Neuronal stem cell (in vitro differentiated cells): ENCODE measurements at regions not wholly inside any gene's neighbourhood (a gene's known extent, or its start where the extent isn't known, plus 50 kb on each side); places are given as distances from the start of the nearest gene placed in this dataset.

Experiments used
- DNase-seq: peaks from one replicate; pipeline ENCODE4 v3.0.0-alpha.2; 2013; ENCODE audit warnings: low spot score
- H2AFZ ChIP-seq: one replicate; pipeline ENCODE4 v1.6.1; 2013; ENCODE audit warnings: mild to moderate bottlenecking, low read length, inconsistent platforms
- H2AK5ac ChIP-seq: 2 replicates; pipeline ENCODE4 v1.6.1; 2013; ENCODE audit warnings: low read depth, mild to moderate bottlenecking, inconsistent platforms, low read length, moderate library complexity, mixed read lengths
- H2BK120ac ChIP-seq: 2 replicates; pipeline ENCODE4 v1.6.1; 2013; ENCODE audit warnings: low read depth, mild to moderate bottlenecking, inconsistent platforms, low read length, moderate library complexity, mixed read lengths
- H2BK12ac ChIP-seq: one replicate; pipeline ENCODE4 v1.6.1; 2013; ENCODE audit warnings: low read length, inconsistent platforms
- H2BK15ac ChIP-seq: 2 replicates; pipeline ENCODE4 v1.6.1; 2013; ENCODE audit warnings: mild to moderate bottlenecking, low read length, inconsistent platforms, mixed read lengths
- H2BK5ac ChIP-seq: one replicate; pipeline ENCODE4 v1.6.1; 2013; ENCODE audit warnings: inconsistent platforms, mild to moderate bottlenecking, low read length, moderate library complexity
- H3K14ac ChIP-seq: one replicate; pipeline ENCODE4 v1.6.1; 2013; ENCODE audit warnings: low read length, inconsistent platforms
- H3K18ac ChIP-seq: 2 replicates; pipeline ENCODE4 v1.6.1; 2013; ENCODE audit warnings: low read length, inconsistent platforms
- H3K23ac ChIP-seq: 2 replicates; pipeline ENCODE4 v1.6.1; 2013; ENCODE audit warnings: low read depth, mild to moderate bottlenecking, mixed read lengths, low read length, inconsistent platforms; ENCODE audit not compliant: poor library complexity
- H3K27ac ChIP-seq: replicated peaks from 3 replicates; pipeline ENCODE4 v1.5.1; 2013; ENCODE audit warnings: low read length, inconsistent platforms
- H3K27me3 ChIP-seq, 3 experiments: 2 replicates each; pipeline ENCODE4 v1.6.1; 2013; ENCODE audit warnings: low read length in 3 of 3, mild to moderate bottlenecking in 2 of 3, inconsistent platforms in 1 of 3, low read depth in 1 of 3, mixed read lengths in 1 of 3, moderate library complexity in 1 of 3; ENCODE audit not compliant: control insufficient read depth in 3 of 3, insufficient read depth in 3 of 3
- H3K36me3 ChIP-seq, 2 donors: replicated peaks in 1 of 2; 2 replicates each; pipeline ENCODE4 v1.6.1; 2013; ENCODE audit warnings: low read length in 2 of 2; ENCODE audit not compliant: control insufficient read depth in 2 of 2, insufficient read depth in 2 of 2
- H3K4ac ChIP-seq: 2 replicates; pipeline ENCODE4 v1.6.1; 2013; ENCODE audit warnings: inconsistent platforms, mild to moderate bottlenecking, low read length, moderate library complexity
- H3K4me1 ChIP-seq, 2 donors: 1 replicate in 1 of 2; 2 replicates in 1 of 2; pipeline ENCODE4 v1.6.1; 2013; ENCODE audit warnings: low read length in 2 of 2, low read depth in 1 of 2; ENCODE audit not compliant: control insufficient read depth in 2 of 2, insufficient read depth in 1 of 2
- H3K4me2 ChIP-seq: one replicate; pipeline ENCODE4 v1.6.1; 2013; ENCODE audit warnings: mild to moderate bottlenecking, low read length, inconsistent platforms; ENCODE audit not compliant: insufficient read depth, poor library complexity, severe bottlenecking
- H3K4me3 ChIP-seq, 2 donors: 2 replicates each; pipeline ENCODE4 v1.5.1; 2013; ENCODE audit warnings: low read length in 2 of 2, mild to moderate bottlenecking in 2 of 2, inconsistent platforms in 1 of 2, moderate library complexity in 1 of 2
- H3K79me1 ChIP-seq: one replicate; pipeline ENCODE4 v1.6.1; 2013; ENCODE audit warnings: low read depth, mild to moderate bottlenecking, inconsistent platforms, low read length, moderate library complexity
- H3K9ac ChIP-seq: one replicate; pipeline ENCODE4 v1.6.1; 2013; ENCODE audit warnings: mild to moderate bottlenecking, low read depth, low read length, inconsistent platforms; ENCODE audit not compliant: poor library complexity
- H3K9me3 ChIP-seq, 2 donors: replicated peaks in 1 of 2; 2 replicates each; pipeline versions ENCODE3 to v1.6.1; 2013; ENCODE audit warnings: low read length in 2 of 2, mild to moderate bottlenecking in 2 of 2, inconsistent platforms in 1 of 2, low read depth in 1 of 2, mixed read lengths in 1 of 2, moderate library complexity in 1 of 2; ENCODE audit not compliant: control insufficient read depth in 2 of 2, insufficient read depth in 1 of 2
- H4K8ac ChIP-seq: one replicate; pipeline ENCODE4 v1.6.1; 2013; ENCODE audit warnings: low read depth, mild to moderate bottlenecking, inconsistent platforms, low read length, moderate library complexity
- H4K91ac ChIP-seq: one replicate; pipeline ENCODE4 v1.6.1; 2013; ENCODE audit warnings: low read length, low read depth, mild to moderate bottlenecking, inconsistent platforms; ENCODE audit not compliant: poor library complexity
- WGBS, 2 donors: extraction: QIAGEN DNeasy Blood & Tissue Kit; methylation state at CpG; one replicate each; pipeline ENCODE4 v1.1.7; 2013; ENCODE audit warnings: missing lambda C conversion rate in 2 of 2, mixed read lengths in 1 of 2; ENCODE audit not compliant: insufficient read length in 2 of 2, insufficient replicate concordance in 1 of 2; ENCODE audit errors: extremely low coverage in 2 of 2; 5-methylcytosine and 5-hydroxymethylcytosine counted together

DNA sequence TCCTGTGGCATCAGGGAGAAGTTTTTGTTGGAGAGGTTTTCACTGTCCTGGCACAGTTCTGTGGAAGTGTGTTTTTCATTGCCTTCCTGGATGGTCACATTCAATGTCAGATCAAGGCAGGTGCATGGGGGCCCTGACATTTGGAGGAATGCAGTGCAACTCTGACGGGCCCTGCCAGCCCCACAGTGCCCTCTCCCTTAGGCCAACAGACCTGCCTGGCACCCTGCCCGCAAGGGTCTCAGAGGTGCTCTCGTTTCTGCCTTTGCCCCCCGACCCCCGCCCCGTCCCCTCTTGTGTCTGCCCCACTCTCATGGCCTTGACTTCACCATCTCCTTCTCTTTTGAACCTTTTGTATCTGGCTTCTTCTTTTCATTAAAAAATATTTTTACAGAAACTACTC lies 257.2 kb upstream of the HDAC4 start:
- Histone ChIP-seq H3K23ac (no peak overlapping the region), H3K4me2 (no peak overlapping the region), H3K79me1 (no peaks in the 10 kb centered on the region), H3K9ac (no peak overlapping the region), H3K4me1 (peaks cover 0 to 3% of the 10 kb centered on the region in 2 donors), H3K4me3 (no peak overlapping the region), H4K8ac (no peak overlapping the region), H3K4ac (no peak overlapping the region), H2BK15ac (no peak overlapping the region), H2AFZ (no peak overlapping the region), H2BK12ac (no peak overlapping the region), H3K36me3 (no peaks in the 10 kb centered on the region), H3K27me3 (peaks cover 0 to 5% (median 0%) of the 10 kb centered on the region in 3 experiments), H2AK5ac (no peak overlapping the region), H3K14ac (no peak overlapping the region), H4K91ac (no peak overlapping the region), H3K18ac (no peak overlapping the region), H3K27ac (no peak overlapping the region), H2BK5ac (no peak overlapping the region), H2BK120ac (no peak overlapping the region), H3K9me3 (no peaks in the 10 kb centered on the region)
- WGBS, 2 donors = no CpG with 5 or more reads among the region's 6 CpGs
- no peak for DNase-seq

- H2BK12ac ChIP-seq = no peak overlapping the region
- H3K14ac ChIP-seq = no peak overlapping the region
- H2BK120ac ChIP-seq = no peak overlapping the region
- H3K27me3 ChIP-seq = peaks cover 0 to 2% (median 0%) of the 10 kb centered on the region in 3 experiments
- no peak for DNase-seq
- no peak overlapping the region for H4K8ac ChIP-seq
- no peaks in the 10 kb centered on the region for H3K4me1 ChIP-seq
- no peak overlapping the region for H3K4me3 ChIP-seq
- H3K18ac ChIP-seq = no peak overlapping the region
- H4K91ac ChIP-seq = no peak overlapping the region
- no peaks in the 10 kb centered on the region for H3K79me1 ChIP-seq
- no peak overlapping the region for H3K27ac ChIP-seq
- no peak overlapping the region for H2AK5ac ChIP-seq
- no peak overlapping the region for H2BK5ac ChIP-seq
- H2BK15ac ChIP-seq = no peak overlapping the region
- no peak overlapping the region for H3K4me2 ChIP-seq
- no peak overlapping the region for H3K23ac ChIP-seq
- no peaks in the 10 kb centered on the region for H3K36me3 ChIP-seq
- no peaks in the 10 kb centered on the region for H3K9me3 ChIP-seq
- WGBS, 2 donors = no CpG with 5 or more reads among the region's 2 CpGs
- no peak overlapping the region for H3K9ac ChIP-seq
- no peak overlapping the region for H3K4ac ChIP-seq
- H2AFZ ChIP-seq = no peak overlapping the region
Observed at GRCh38 chr2:239657236-239657635, 256.4 kb upstream of the HDAC4 start.

- Histone ChIP-seq H2BK12ac (no peak overlapping the region), H4K91ac (no peak overlapping the region), H3K27me3 (no peaks in the 10 kb centered on the region), H3K4me2 (no peak overlapping the region), H3K4me3 (no peak overlapping the region), H3K18ac (no peak overlapping the region), H2AK5ac (no peak overlapping the region), H3K9ac (no peak overlapping the region), H3K23ac (no peak overlapping the region), H3K27ac (no peak overlapping the region), H3K4me1 (no peaks in the 10 kb centered on the region), H2BK15ac (no peak overlapping the region), H3K36me3 (no peaks in the 10 kb centered on the region), H2BK5ac (no peak overlapping the region), H4K8ac (no peak overlapping the region), H3K4ac (no peak overlapping the region), H3K79me1 (no peaks in the 10 kb centered on the region), H3K9me3 (no peaks in the 10 kb centered on the region), H2BK120ac (no peak overlapping the region), H2AFZ (no peak overlapping the region), H3K14ac (no peak overlapping the region)
- WGBS, 2 donors = no CpG with 5 or more reads among the region's 4 CpGs
- DNase-seq = no peak
Observed at GRCh38 chr2:239654266-239654665, 253.4 kb upstream of the HDAC4 start.

DNA sequence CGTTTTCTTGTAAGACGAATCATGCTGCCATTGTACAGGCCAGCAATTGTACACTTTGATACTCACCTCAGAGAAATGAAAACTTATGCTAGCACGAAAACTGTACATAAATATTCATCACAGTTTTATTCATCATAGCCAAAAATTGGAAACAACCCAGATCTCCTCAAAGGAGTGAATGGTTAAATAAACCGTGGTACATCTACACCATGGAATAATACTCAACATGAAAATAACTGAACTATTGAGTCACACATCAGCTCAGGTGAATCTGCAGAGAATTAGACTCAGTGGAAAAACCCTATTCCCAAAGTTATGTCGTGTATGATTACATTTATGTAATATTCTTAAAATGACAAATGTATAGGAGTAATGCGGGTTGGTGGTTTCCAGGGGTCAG lies 251.0 kb upstream of the HDAC4 start:
- H3K36me3 ChIP-seq = no peaks in the 10 kb centered on the region
- H3K9me3 ChIP-seq = peaks cover 0 to 3% of the 10 kb centered on the region in 2 donors
- no peak overlapping the region for H3K4ac ChIP-seq
- no CpG with 5 or more reads among the region's 6 CpGs for WGBS, 2 donors
- no peak overlapping the region for H3K4me3 ChIP-seq
- no peak overlapping the region for H2BK5ac ChIP-seq
- no peak overlapping the region for H3K9ac ChIP-seq
- no peak overlapping the region for H3K4me2 ChIP-seq
- H2AFZ ChIP-seq = no peak overlapping the region
- no peaks in the 10 kb centered on the region for H3K27me3 ChIP-seq
- no peak for DNase-seq
- H3K18ac ChIP-seq = no peak overlapping the region
- no peak overlapping the region for H3K23ac ChIP-seq
- no peak overlapping the region for H2AK5ac ChIP-seq
- H4K91ac ChIP-seq = no peak overlapping the region
- no peak overlapping the region for H2BK15ac ChIP-seq
- no peak overlapping the region for H4K8ac ChIP-seq
- H3K27ac ChIP-seq = no peak overlapping the region
- H3K14ac ChIP-seq = no peak overlapping the region
- H3K4me1 ChIP-seq = no peaks in the 10 kb centered on the region
- H2BK12ac ChIP-seq = no peak overlapping the region
- H2BK120ac ChIP-seq = no peak overlapping the region
- no peaks in the 10 kb centered on the region for H3K79me1 ChIP-seq
